ENCODE measurements at regions not wholly inside any gene's neighbourhood (a gene's known extent, or its start where the extent isn't known, plus 50 kb on each side); places are given as distances from the start of the nearest gene placed in this dataset.

DNA sequence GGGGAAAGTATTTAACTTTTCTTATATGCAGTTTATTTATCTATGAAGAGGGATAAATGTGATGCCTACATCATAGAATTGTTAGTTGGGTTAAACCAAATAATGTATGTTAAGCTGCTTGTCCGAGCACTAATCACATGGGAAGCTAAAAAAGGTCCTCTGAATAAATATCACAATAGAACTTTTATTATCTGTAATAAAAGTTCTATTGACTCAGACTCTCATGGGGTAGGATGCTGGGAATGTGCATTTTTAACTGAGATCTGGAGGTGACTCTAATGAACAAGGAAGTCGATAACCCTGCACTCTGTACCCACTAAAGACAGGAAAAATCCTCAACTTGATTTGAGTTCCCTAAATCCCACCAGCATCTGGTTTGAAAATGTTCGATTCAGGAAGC lies 205.9 kb upstream of the IL12B start:
- Histone ChIP-seq H3K27ac (no peak overlapping the region), H3K4me3 (no peak overlapping the region), H3K4me1 (no peaks in the 10 kb centered on the region), H3K9me3 (peaks cover 0 to 3% (median 0%) of the 10 kb centered on the region in 11 donors), H3K27me3 (no peaks in the 10 kb centered on the region), H3K36me3 (no peaks in the 10 kb centered on the region)
- ATAC-seq (no peak), DNase-seq (no peak)
- WGBS, 2 donors: 90 to 92% methylated on average over 3 of the region's 3 CpGs
- intact Hi-C loops (cut with DNase I): loop anchor here in 1 of 10 donors (10.0 kb wide), 1 partner anchor 379 kb away; the partner anchor contains the start of gene ADRA1B
- no peak for TF ChIP-seq CTCF (IDR thresholded peaks at IDR 0.05)

DNA sequence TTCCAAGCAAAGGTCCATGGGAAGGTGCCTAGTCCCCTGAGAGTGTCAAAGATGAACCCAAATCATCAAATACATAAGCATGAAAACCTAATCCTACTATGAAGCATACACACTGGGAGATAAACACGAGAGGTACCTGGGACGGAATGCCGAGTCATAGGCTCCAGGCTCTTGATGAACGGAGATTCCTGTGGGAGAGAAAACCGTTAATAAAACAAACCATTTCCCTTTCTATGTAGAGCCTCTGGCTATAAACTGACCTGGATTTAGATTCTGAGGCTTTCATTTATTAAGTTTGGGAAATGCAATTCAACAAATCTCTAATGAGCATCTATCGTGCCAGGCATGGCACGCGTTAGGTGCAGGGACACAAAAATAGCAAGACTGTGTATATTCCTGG lies 206.4 kb upstream of the IL12B start:
- Histone ChIP-seq H3K4me1 (no peaks in the 10 kb centered on the region), H3K27me3 (no peaks in the 10 kb centered on the region), H3K4me3 (no peak overlapping the region), H3K36me3 (no peaks in the 10 kb centered on the region), H3K9me3 (peaks cover 0 to 3% (median 0%) of the 10 kb centered on the region in 11 donors), H3K27ac (no peak overlapping the region)
- no peak for ATAC-seq
- WGBS, 2 donors: 86 to 90% methylated on average over 8 of the region's 8 CpGs
- no peak for DNase-seq
- intact Hi-C loops (cut with DNase I): loop anchor here in 1 of 10 donors (10.0 kb wide), 1 partner anchor 378 kb away; the partner anchor contains the start of gene ADRA1B
- TF ChIP-seq CTCF (IDR thresholded peaks at IDR 0.05): no peak

DNA sequence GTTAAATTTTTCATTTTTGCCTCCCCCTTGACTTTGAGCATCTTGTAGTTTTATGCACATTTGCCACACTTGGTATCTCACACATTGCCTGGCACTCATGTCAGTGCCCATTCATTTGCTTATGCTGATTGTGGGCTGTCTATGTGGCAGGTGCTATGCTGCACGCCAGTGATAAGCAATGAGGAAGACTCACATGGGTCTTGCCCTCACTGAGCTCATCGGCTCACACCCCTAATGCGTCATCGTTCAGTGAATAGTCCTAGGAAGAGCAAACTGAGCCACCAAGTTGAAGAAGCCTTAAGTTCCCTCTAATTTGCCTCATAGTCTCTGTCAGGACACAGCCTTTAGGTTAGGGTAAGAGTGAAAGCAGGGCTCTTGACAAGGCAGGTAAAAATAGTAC lies 209.4 kb upstream of the IL12B start:
- TF ChIP-seq CTCF (IDR thresholded peaks at IDR 0.05): no peak
- no peaks in the 10 kb centered on the region for H3K27me3 ChIP-seq
- H3K27ac ChIP-seq: no peak overlapping the region
- no peaks in the 10 kb centered on the region for H3K36me3 ChIP-seq
- intact Hi-C loops (cut with DNase I): loop anchor here in 1 of 10 donors (10.0 kb wide), 1 partner anchor 375 kb away; the partner anchor contains the start of gene ADRA1B
- peaks cover 0 to 5% (median 0%) of the 10 kb centered on the region in 9 donors for H3K4me1 ChIP-seq
- ATAC-seq (no peak), DNase-seq (no peak)
- H3K9me3 ChIP-seq: no peaks in the 10 kb centered on the region
- 83 to 85% methylated on average over 4 of the region's 4 CpGs for WGBS, 2 donors
- H3K4me3 ChIP-seq: no peak overlapping the region

DNA sequence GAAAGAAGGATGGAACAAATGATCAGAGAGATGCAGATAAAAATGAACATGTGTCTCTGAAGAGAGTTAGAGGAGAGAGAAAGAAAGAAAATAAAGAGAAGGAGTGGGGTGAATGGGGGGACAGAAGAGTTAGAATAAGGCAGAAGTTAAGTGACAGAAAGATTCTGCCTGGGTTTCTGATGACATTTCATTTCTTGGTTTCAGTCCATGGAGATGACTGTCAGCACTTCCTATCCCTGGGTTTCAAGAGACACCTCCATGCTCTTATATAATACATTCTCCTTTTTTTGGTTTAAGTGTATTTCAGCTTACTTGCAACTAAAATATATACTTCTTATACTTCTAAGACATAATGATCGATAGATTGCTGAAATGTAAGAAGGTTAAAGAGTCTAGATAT lies 213.0 kb upstream of the IL12B start:
- no peak overlapping the region for H3K4me3 ChIP-seq
- H3K4me1 ChIP-seq: peaks cover 0 to 5% (median 0%) of the 10 kb centered on the region in 9 donors
- intact Hi-C loops (cut with DNase I): no loop called here
- no peaks in the 10 kb centered on the region for H3K36me3 ChIP-seq
- 90 to 100% methylated on average over 1 of the region's 1 CpG for WGBS, 2 donors
- ATAC-seq (no peak), DNase-seq (no peak)
- no peak overlapping the region for H3K27ac ChIP-seq
- TF ChIP-seq CTCF (IDR thresholded peaks at IDR 0.05): no peak
- peaks cover 0 to 15% (median 0%) of the 10 kb centered on the region in 11 donors for H3K9me3 ChIP-seq
- no peaks in the 10 kb centered on the region for H3K27me3 ChIP-seq

Data from heart right ventricle (tissue), 16 donors.